Tibial nerve (tissue), 4 donors: ENCODE measurements at regions not wholly inside any gene's neighbourhood (a gene's known extent, or its start where the extent isn't known, plus 50 kb on each side); places are given as distances from the start of the nearest gene placed in this dataset.

Experiments
- CTCF ChIP-seq, 5 experiments: fragments of 200-600 bp in 3 of 5; fragments of 450-650 bp in 2 of 5; sonication (generic) in 3 of 5; IDR thresholded peaks; one replicate each; pipeline ENCODE4 v1.5.1; 2016 to 2019; ENCODE audit warnings: antibody characterized with exemption in 5 of 5, mild to moderate bottlenecking in 3 of 5, moderate library complexity in 2 of 5
- EP300 ChIP-seq, 2 donors: sonication (generic); formaldehyde crosslinking; IDR thresholded peaks; one replicate each; pipeline ENCODE4 v1.6.1; 2017; ENCODE audit warnings: antibody characterized with exemption in 2 of 2, mild to moderate bottlenecking in 1 of 2

GRCh38 chr18:2302628-2303516 lies 268.4 kb downstream of the METTL4 start:
- TF ChIP-seq CTCF (IDR thresholded peaks at IDR 0.05) (no peak), EP300 (IDR thresholded peaks at IDR 0.05) (no peak)
